Ishikawa (cell line): ENCODE measurements at regions not wholly inside any gene's neighbourhood (a gene's known extent, or its start where the extent isn't known, plus 50 kb on each side); places are given as distances from the start of the nearest gene placed in this dataset.

Experiments
- CEBPB ChIP-seq: IDR thresholded peaks from 2 replicates; pipeline ENCODE4 v1.6.1; 2012
- CREB1 ChIP-seq: IDR thresholded peaks from 2 replicates; pipeline ENCODE4 v1.6.1; 2012; ENCODE audit warnings: low read depth
- EGR1 ChIP-seq: IDR thresholded peaks from 2 replicates; pipeline ENCODE4 v1.6.1; 2012
- EP300 ChIP-seq: IDR thresholded peaks from 2 replicates; pipeline ENCODE4 v1.6.1; 2012; ENCODE audit warnings: borderline replicate concordance
- FOXM1 ChIP-seq: IDR thresholded peaks from 2 replicates; pipeline ENCODE4 v1.6.1; 2012; ENCODE audit warnings: low read depth, borderline replicate concordance
- MAX ChIP-seq: IDR thresholded peaks from 2 replicates; pipeline ENCODE4 v1.6.1; 2012
- NFIC ChIP-seq: IDR thresholded peaks from 2 replicates; pipeline ENCODE4 v1.6.1; 2012
- RAD21 ChIP-seq: IDR thresholded peaks from 2 replicates; pipeline ENCODE4 v1.6.1; 2012; ENCODE audit warnings: low read depth
- REST ChIP-seq: IDR thresholded peaks from 2 replicates; pipeline ENCODE4 v1.6.1; 2012; ENCODE audit warnings: low read depth, mild to moderate bottlenecking
- TAF1 ChIP-seq: IDR thresholded peaks from 2 replicates; pipeline ENCODE4 v1.6.1; 2012; ENCODE audit warnings: low read depth, mild to moderate bottlenecking
- TCF12 ChIP-seq: IDR thresholded peaks from 2 replicates; pipeline ENCODE4 v1.6.1; 2012; ENCODE audit warnings: low read depth
- TEAD4 ChIP-seq: IDR thresholded peaks from 2 replicates; pipeline ENCODE4 v1.6.1; 2012
- YY1 ChIP-seq: IDR thresholded peaks from 2 replicates; pipeline ENCODE4 v1.6.1; 2012; ENCODE audit warnings: low read depth
- ZBTB7A ChIP-seq: IDR thresholded peaks from 2 replicates; pipeline ENCODE4 v1.6.1; 2012; ENCODE audit warnings: low read depth
- TF ChIP-seq, protein P1 (sequence below): IDR thresholded peaks from 2 replicates; pipeline ENCODE4 v1.6.1; 2012

- TF ChIP-seq CEBPB (no peak), RAD21 (no peak), ZBTB7A (no peak), TEAD4 (no peak), TAF1 (no peak), EP300 (no peak), NFIC (no peak), EGR1 (no peak), MAX (no peak), CREB1 (no peak), REST (no peak), YY1 (no peak), TCF12 (no peak), FOXM1 (no peak)
- TF ChIP-seq, protein P1, sequence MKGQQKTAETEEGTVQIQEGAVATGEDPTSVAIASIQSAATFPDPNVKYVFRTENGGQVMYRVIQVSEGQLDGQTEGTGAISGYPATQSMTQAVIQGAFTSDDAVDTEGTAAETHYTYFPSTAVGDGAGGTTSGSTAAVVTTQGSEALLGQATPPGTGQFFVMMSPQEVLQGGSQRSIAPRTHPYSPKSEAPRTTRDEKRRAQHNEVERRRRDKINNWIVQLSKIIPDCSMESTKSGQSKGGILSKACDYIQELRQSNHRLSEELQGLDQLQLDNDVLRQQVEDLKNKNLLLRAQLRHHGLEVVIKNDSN, result no peak
These were observed 93.5 kb upstream of the EGFLAM start for GRCh38 chr5:38164776-38165399.

DNA sequence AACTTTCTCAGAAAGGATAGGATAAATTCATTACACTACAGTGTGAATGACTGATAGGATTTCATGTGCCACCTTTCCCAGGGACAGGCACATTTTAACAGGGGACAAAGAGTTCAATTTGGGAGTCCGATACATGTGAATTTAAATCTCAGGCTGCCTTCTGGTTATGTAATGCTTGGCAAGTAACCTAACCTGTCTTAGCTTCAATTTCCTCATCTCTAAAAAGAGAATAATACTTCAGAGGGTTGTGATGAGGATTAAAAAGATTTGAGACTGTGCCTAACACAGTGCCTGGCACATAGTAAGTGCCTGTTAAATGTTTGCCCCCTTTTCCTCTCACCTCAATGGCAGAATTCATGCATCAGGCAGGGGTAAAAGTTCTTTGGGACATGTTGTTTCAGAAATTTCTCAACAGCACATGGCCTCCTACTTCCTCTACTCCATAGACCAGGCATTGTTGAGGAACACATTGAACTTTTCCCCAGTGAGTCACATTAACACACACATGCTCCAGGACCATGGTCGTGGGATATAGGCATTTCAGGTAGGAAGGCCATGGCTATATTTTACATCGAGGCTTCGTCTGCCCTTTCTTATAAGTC lies 94.6 kb upstream of the EGFLAM start:
- TF ChIP-seq NFIC, result no peak
- TF ChIP-seq CREB1, result no peak
- TF ChIP-seq ZBTB7A, result no peak
- no peak for TF ChIP-seq RAD21
- TF ChIP-seq EGR1, result no peak
- no peak for TF ChIP-seq REST
- no peak for TF ChIP-seq TAF1
- TF ChIP-seq, protein P1, result no peak

DNA sequence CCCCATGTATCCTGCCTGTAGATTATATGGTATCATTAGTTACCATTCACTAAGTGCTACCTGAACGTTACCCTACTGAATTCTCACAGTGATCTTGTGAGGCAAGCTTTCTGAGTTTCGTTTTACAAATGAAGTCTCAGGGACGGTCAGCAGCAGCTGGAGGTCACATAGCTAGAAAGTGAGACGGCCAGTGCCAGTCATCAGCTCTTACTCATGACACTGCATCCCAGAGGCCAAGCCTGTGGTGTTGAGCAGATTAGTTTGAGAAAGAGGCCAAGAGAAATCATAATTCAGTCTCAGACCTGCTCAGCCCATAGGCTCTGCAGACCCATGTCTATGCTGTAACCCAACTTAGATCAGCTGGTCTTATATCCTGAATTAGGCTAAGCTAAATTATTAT lies 95.7 kb upstream of the EGFLAM start:
- TF ChIP-seq EGR1, result no peak
- no peak for TF ChIP-seq EP300
- no peak for TF ChIP-seq CREB1
- no peak for TF ChIP-seq YY1
- TF ChIP-seq FOXM1, result no peak

GRCh38 chr5:38157024-38157423 lies 101.3 kb upstream of the EGFLAM start:
- TF ChIP-seq MAX (no peak), RAD21 (no peak), FOXM1 (no peak), ZBTB7A (no peak), EGR1 (no peak), TEAD4 (no peak), REST (no peak), TCF12 (no peak), EP300 (no peak), YY1 (no peak), NFIC (no peak), CEBPB (no peak), TAF1 (no peak), CREB1 (no peak)
- TF ChIP-seq, protein P1, result no peak
